ENCODE measurements at regions not wholly inside any gene's neighbourhood (a gene's known extent, or its start where the extent isn't known, plus 50 kb on each side); places are given as distances from the start of the nearest gene placed in this dataset.
A peak's percentile ranks its signal among the peaks of the same experiment; 100 is the strongest.
"Not testable (repeated sequence)": the region's sequence is repeated elsewhere in the genome, so short reads cannot be mapped to it uniquely, and the experiment has no call there.

DNA sequence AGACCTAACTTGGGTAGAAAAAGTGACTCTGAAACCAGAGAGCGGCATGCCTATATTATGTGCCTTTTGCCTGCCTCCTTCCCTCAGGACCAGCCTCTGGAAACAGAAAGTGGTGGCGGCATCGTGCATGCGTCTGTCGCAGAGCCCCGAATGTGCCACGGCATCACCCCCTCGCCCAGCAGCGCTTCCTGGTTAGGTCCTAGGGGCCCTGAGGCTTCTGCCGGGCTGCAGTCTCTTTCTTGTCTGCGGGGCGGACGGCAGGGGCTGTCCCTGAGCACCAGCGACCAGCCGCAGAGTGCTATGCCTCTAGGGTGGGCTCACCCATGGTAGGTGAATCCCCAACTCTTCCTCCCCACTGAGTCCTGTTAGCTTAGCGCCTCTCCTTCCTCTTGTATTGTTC, 68.7 kb downstream of the VSIG4 start:
- ATAC-seq (no peak), DNase-seq (no peak)
- intact Hi-C loops (cut with micrococcal nuclease): no loop called here

DNA sequence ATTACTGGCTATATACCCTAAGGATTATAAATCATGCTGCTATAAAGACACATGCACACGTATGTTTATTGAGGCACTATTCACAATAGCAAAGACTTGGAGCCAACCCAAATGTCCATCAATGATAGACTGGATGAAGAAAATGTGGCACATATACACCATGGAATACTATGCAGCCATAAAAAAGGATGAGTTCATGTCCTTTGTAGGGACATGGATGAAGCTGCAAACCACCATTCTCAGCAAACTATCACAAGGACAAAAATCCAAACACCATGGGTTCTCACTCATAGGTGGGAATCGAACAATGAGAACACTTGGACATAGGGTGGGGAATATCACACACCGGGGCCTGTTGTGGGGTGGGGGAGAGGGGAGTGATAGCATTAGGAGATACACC, 72.7 kb downstream of the VSIG4 start:
- DNase-seq; ATAC-seq; intact Hi-C loops (cut with micrococcal nuclease): not testable (repeated sequence)

GRCh38 chrX:65961714-65962113, 78.2 kb downstream of the VSIG4 start:
- intact Hi-C loops (cut with micrococcal nuclease): no loop called here
- DNase-seq (no peak), ATAC-seq (no peak)

DNA sequence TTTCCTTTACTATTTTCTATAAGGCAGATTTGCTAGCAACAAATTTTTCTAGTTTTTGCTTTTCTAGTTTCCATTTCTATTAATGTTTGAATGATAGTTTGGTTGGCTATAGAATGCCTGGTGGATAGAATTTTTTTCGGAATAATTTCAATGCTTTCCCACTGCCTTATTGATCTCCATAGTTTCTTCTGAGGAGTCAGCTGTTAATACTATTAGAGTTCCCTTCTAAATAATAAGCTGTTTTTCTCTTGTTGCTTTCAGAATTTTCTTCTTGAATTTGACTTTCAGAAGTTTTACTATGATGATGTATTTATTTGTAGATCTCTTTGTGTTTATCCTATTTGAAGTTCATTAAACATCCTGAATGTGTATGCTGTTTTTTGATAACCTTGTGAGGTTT, 91.8 kb downstream of the VSIG4 start:
- DNase-seq (no peak), ATAC-seq (no peak)
- intact Hi-C loops (cut with micrococcal nuclease): no loop called here

DNA sequence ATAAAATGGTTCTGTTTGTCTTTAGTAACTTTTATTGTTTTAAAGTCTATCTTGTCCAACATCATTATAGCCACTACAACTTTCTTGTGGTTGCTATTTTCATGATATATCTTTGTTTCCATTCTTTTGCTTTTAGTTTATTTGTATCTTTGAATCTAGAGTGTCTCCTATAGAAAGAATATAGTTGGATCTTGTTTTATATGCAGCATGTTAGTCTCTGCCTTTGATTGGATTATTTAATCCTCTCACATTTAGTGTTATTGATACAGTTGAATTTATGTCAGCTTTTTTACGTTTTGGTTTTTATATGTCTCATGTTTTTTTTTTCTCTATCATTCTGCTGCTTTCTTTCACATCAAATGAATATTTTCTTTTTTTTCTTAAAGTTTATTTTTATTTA, 98.1 kb downstream of the VSIG4 start:
- intact Hi-C loops (cut with micrococcal nuclease): no loop called here
- no peak for ATAC-seq
- DNase-seq: no peak

GRCh38 chrX:65933085-65933589, 106.7 kb downstream of the VSIG4 start:
- intact Hi-C loops (cut with micrococcal nuclease): no loop called here
- no peak for ATAC-seq

DNA sequence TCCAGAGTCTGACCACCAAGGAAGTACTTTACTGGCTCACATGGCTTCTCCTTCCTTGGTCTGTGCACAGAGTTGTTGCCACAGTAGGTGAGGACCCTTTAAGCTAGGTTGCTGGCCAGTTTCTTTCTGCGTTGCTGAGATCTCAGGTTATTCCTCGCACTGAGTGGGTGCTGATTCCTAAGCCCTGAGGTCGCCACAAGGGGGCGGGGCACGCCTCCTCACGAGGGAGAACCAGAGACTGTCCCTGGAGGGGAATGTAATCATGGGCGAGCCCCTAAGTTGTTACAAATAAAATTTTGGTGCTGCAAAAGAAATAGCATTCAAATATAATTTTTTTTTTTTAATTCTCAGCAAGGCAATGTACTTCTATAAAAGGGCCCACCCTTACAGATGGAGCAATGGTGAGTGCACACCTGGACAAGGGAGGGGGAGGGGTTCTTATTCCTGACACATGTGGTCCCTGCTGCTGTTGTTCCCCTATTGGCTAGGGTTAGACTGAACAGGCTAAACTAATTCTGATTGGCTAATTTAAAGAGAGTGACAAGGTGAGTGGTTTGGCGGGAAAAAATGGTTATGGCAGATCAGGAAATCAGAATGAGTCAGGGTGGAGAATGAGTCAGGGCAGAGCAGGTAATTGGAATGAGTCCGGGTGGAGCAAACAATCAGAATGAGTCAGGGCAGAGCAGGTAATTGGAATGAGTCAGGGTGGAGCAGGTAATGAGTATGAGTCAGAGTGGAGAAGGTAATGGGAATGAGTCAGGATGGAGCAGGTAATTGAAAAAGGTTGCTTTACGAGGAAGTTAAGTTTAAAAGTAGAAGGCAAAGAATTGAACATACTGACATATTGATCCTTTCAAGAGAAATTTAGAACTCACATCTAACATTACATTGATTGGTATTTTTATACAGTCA, 107.5 kb downstream of the VSIG4 start:
- DNase-seq (no peak), ATAC-seq (no peak)
- intact Hi-C loops (cut with micrococcal nuclease): no loop called here

More at GRCh38 chrX:65933085-65933589, 106.7 kb downstream of the VSIG4 start:
- DNase-seq: no peak

- intact Hi-C loops (cut with micrococcal nuclease): no loop called here
- no peak for DNase-seq
- ATAC-seq: no peak
These were observed 111.4 kb downstream of the VSIG4 start for GRCh38 chrX:65928522-65928921.

GRCh38 chrX:65927386-65927785, 112.5 kb downstream of the VSIG4 start:
- intact Hi-C loops (cut with micrococcal nuclease); ATAC-seq; DNase-seq: not testable (repeated sequence)

GRCh38 chrX:65926095-65927019, 113.5 kb downstream of the VSIG4 start:
- DNase-seq (no peak), ATAC-seq (no peak)
- intact Hi-C loops (cut with micrococcal nuclease): no loop called here

DNA sequence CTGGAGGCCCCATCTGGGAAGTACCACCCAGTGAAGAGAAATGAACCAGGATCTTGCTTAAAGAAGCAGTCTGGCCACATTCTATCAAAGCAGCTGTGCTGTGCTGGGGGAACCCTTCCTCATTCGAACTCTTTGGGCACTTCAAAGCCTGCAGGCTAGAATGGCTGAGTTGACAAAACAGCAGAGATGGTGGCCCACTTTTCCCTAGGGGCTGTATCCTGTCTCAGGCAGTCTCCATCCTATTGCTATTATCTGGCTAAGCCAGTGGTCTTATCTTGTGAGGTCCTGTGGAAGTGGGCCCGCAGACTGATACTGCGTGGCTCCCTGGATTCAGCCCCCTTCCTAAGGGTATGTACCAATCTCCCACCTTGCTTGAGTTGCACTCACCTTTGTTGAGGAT, 114.3 kb downstream of the VSIG4 start:
- no peak for DNase-seq
- ATAC-seq: no peak
- intact Hi-C loops (cut with micrococcal nuclease): no loop called here

DNA sequence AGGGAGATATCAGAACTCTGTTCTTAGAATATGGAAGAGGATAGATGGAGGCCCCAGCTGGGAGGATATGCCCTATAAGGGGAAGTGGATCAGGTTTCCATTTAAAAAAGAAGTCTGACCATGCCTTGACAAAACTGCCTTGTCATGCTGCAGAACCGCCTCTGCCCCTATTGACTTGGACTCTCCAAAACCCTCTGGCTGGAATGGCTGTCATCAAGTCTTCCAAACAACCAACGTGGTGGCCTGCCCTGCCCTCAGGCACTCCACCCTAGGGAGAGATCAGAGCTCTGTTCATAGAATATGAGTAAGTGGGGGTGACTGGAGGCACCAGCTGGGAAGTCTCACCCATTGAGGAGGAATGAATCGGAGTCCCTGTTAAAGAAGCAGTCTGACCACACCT, 114.9 kb downstream of the VSIG4 start:
- intact Hi-C loops (cut with micrococcal nuclease): no loop called here
- DNase-seq (peak; percentile 12), ATAC-seq (no peak)

- intact Hi-C loops (cut with micrococcal nuclease): no loop called here
- DNase-seq (no peak), ATAC-seq (no peak)
These were observed 118.5 kb downstream of the VSIG4 start for GRCh38 chrX:65921363-65921762.

DNA sequence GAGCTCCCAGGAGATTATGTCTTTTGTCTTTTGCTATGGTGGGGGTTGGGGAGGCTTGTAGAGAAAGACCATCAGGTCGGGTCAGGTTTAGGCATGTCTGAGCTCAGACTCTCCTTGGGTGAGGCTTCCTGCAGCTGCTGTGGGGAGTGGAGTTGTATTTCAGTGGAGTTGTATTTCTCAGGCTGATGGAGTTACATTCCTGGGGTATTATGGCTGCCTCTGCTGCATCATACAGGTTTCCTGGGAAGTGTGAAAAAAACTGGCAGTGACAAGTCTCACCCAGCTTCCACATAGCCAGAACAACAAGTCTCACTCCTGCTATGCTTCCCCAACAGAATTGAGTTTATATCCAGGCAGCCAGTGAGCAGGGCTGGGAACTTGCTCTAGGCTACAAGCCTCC, 119.3 kb downstream of the VSIG4 start:
- no peak for ATAC-seq

DNA sequence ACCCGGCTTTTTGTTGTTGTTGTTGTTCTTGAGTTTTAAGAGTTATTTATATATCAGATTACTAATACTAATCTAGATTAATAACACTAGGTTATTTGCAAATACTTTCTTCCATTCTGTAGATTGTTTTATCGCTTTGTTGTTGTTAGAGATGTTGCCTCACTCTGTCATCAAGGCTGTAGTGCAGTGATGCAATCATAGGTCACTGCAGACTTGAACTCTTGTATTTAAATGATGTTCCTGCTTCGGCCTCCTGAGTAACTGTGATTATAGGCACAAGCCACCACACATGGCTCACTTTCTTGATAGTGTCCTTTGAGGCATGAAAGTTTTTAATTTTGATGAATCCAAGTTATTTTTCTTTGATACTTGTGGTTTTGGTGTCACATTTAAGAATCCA, 129.0 kb downstream of the VSIG4 start:
- ATAC-seq: no peak
- intact Hi-C loops (cut with micrococcal nuclease): no loop called here
- no peak for DNase-seq

More for the DNA sequence above, 119.3 kb downstream of the VSIG4 start:
- DNase-seq: no peak
- intact Hi-C loops (cut with micrococcal nuclease): no loop called here

- intact Hi-C loops (cut with micrococcal nuclease): no loop called here
- ATAC-seq (no peak), DNase-seq (no peak)
These were observed 136.1 kb downstream of the VSIG4 start for GRCh38 chrX:65903750-65904149.

DNA sequence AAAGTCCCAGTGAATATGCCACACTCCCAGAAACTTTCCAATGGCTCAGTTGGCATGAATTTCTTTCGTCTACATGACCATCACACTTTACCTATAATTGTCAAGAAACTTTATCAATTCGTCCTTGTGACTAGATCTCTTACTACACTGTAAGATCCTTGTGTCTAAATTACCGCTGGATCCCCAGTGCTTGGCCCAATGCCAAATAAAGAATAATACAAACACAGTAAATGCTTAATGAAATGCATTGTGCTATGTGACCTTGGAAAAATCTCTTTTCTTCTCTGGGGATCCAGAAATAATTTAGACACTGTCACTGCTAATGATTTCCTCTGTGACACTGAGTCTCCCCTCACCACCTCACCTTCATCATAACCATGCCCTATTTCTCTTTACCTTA, 137.9 kb downstream of the VSIG4 start:
- DNase-seq (no peak), ATAC-seq (no peak)
- intact Hi-C loops (cut with micrococcal nuclease): no loop called here

DNA sequence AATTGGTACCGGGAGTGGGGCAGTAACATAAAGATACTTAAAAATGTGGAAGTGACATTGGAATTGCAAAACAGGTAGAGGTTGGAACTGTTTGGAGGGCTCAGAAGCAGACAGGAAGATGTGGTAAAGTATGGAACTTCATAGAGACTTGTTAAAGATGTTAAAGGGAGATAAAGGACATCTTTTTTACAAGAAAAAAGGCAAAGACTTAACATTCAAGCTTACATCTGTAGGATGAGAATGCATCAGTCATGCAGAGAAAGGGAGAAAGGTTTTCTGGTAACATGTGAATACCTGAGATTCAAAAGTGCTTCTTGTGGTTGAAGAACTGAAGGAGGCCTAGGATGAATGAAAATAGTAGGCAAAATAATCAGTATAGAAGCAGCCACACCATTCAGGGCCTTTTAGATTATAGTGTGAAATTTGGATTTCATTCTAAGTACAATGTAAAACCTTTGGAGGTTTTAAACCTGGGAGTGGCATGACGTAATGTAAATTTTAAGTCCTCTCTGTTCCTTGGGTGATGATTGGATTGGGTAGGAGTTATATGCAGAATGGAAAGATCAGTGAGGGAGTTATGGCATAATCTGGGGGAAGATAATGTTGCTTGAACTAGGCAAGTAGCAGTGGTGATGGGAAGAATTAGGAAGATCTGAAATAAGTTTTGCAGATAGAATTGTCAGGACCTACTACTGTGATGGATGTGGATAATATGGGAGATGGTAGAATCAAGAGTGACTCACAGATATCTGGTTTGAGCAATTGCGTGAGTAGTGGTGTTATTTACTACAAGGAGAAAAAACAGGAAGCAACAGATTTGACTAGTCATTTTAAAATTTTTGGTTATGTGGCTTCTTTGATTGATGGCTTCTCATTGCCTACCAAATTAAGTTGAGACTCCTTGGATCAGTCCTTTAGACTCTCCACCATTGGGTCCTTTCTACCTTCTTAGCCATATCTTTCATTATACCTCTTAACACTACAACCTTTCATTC, 138.7 kb downstream of the VSIG4 start:
- DNase-seq (no peak), ATAC-seq (no peak)
- intact Hi-C loops (cut with micrococcal nuclease): no loop called here

DNA sequence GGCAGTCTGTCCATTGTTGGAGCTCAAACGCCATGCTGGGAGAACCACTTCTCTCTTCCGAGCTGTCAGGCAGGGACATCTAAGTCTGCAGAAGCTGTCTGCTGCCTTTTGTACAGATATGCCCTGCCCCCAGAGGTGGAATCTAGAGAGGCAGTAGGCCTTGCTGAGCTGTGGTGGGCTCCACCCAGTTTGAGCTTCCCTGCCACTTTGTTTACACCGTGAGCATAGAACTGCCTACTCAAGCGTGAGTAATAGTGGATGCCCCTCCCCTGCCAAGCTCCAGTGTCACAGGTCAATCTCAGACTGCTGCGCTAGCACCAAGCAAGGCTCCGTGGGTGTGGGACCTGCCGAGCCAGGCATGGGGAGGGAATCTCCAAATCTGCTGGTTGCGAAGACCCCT, 145.7 kb downstream of the VSIG4 start:
- no peak for DNase-seq
- intact Hi-C loops (cut with micrococcal nuclease): no loop called here
- no peak for ATAC-seq
